ENCODE measurements at regions not wholly inside any gene's neighbourhood (a gene's known extent, or its start where the extent isn't known, plus 50 kb on each side); places are given as distances from the start of the nearest gene placed in this dataset.

- no peak for DNase-seq
Measured at GRCh38 chr3:40642812-40643211, 118.1 kb downstream of the ZNF621 start.

DNA sequence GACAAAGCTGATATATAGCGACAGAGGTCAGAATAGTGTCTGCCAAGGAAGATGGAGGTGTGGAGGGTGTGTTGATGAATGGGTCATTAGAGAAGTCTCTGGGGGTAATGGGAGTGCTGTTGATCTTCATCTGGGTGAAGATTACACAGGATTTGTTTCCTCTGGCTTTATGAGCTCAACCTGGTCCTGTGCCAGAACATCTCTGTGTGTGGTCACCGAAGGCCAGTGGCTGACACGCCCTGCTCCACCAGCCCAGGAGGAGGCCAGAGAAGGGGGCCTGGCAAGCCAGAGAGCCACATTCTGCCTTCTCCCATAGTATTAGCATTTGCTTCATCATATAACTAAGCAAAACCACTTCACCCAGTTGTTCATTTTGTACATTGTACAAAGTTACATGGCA is 121.1 kb downstream of the ZNF621 start:
- DNase-seq: no peak

DNA sequence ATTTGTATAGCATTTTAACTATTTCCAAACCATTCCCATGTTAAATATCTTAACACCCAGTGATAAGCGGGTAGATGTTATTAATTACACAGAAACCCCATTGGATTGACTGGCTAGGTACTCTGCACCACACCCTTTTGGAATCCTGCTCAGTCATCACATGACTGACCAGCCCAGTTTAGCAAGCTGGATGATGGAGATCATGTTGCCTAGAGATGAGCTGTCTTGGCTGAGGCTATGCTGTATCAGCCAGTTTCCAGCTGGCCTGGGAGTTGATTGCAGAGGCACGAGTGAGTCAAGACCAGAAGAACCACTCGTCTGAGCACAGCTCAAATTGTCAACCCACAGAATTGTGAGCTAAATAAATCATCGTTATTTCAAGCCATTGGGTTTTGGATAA is 124.6 kb downstream of the ZNF621 start:
- no peak for DNase-seq

DNA sequence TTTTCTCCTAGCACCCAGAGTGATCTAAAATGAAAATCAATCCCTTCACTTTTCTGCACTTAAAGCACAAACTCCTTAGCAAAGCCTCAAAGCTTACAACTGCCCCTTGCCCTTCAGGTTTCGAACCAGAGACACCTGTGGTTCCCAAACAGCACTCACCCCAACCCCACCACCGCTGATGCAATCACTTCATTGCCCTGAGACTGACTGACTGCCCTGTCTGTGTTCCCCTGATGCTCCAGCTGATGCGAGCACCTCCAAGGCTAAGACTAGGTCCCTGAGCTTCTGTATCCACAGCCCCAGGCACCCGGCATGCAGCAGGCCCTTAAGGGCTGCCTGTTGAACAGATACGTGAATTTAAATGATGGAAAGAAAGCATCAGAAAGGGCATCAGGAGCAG is 127.3 kb downstream of the ZNF621 start:
- DNase-seq: no peak

- no peak for DNase-seq
Measured at GRCh38 chr3:40653001-40653400, 128.2 kb downstream of the ZNF621 start.

DNA sequence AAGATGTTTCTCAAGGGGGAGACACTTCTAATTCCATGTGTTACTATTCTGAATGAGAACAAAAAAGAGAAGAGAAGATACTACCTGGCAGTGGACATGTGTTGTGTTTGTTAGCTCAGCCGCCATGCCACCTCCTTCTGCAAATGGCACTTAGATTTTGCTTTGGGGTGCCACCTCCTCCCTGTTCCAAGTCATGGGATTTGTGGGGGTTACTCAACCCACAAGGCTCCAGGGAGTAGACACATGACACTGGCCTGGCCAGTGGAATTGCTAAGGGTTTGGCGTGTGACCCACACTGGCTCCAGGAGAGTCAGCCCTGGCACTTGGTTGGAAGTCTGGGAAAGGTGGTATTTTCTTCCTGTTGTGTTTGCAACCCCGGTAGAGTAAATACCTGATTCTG is 129.1 kb downstream of the ZNF621 start:
- no peak for DNase-seq

GRCh38 chr3:40655551-40655950 is 130.8 kb downstream of the ZNF621 start:
- DNase-seq: no peak

- DNase-seq: no peak
Measured at GRCh38 chr3:40657623-40658022, 132.9 kb downstream of the ZNF621 start.

DNA sequence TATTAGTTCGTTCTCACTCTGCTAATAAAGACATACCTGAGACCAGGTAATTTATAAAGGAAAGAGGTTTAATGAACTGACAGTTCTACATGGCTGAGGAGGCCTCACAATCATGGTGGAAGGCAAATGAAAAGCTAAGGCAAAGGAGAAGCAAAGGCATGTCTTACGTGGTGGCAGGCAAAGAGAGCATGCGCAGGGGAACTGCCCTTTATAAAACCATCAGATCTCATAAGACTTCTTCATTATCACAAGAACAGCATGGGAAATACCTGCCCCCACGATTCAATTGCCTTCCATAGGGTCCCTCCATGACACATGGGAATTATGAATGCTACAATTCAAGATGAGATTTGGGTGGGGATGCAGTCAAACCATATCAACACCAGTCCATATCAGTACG is 133.5 kb downstream of the ZNF621 start:
- no peak for DNase-seq

GRCh38 chr3:40660554-40660953 is 135.8 kb downstream of the ZNF621 start:
- DNase-seq: no peak

- no peak for DNase-seq
Measured at GRCh38 chr3:40661284-40661683, 136.5 kb downstream of the ZNF621 start.

- no peak for DNase-seq
Measured at GRCh38 chr3:40663280-40663679, 138.5 kb downstream of the ZNF621 start.

- no peak for DNase-seq
Measured at GRCh38 chr3:40669176-40669575, 144.4 kb downstream of the ZNF621 start.

DNA sequence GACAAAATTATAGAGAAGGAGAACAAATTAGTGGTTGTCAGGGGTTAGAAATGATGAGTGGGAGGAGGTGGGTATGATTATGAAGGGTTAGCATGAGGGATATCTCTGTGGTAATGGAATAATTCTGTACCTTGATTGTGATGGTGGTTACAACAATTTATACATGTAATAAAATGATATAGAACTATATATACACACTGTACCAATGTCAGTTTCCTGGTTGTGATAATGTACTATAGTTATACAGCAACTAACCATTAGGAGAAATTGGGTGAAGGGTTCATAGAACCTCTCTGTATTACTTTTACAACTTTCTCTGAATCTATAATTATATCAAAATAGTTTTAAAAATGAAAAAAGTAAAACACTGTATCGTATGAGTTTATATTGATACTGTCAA is 148.1 kb downstream of the ZNF621 start:
- DNase-seq: no peak

DNA sequence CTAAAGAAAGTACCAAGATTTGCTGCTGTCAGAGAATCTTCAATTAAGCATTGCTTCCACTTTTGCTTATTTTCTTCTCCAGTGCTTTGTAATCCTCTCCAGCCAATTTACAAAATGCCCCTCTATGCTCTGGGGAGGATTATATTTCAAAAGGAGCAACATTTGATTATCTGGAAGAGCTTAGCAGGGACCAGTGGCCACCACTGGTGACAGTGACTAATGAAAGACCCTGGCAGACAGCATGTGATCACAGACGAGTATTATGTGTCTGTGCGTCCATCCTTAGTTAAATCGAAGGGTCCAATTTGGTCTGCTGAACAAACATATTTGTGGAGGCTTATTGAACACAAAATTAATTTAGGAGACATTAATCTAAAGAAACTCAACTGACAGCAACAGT is 152.6 kb downstream of the ZNF621 start:
- no peak for DNase-seq

GRCh38 chr3:40677749-40678148 is 153.0 kb downstream of the ZNF621 start:
- no peak for DNase-seq

DNA sequence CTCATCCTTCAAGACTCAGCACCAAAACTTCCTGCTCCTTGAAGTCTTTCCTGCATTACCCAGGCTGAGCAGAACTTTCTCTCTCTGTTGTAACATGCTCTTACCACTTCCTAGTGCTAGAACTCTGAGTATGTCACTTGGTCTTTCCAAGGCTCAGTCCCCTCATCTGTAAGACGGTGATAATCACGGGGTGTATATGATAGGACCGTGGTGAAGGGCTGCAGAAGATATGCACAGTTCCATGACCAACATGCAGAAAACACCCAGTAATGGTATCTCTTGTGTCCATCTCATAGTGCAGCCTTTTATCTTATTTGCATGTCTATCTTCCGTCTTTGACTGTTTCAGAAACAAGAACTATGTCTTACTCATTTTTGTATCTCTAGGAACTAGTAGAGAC is 154.5 kb downstream of the ZNF621 start:
- DNase-seq: no peak

DNA sequence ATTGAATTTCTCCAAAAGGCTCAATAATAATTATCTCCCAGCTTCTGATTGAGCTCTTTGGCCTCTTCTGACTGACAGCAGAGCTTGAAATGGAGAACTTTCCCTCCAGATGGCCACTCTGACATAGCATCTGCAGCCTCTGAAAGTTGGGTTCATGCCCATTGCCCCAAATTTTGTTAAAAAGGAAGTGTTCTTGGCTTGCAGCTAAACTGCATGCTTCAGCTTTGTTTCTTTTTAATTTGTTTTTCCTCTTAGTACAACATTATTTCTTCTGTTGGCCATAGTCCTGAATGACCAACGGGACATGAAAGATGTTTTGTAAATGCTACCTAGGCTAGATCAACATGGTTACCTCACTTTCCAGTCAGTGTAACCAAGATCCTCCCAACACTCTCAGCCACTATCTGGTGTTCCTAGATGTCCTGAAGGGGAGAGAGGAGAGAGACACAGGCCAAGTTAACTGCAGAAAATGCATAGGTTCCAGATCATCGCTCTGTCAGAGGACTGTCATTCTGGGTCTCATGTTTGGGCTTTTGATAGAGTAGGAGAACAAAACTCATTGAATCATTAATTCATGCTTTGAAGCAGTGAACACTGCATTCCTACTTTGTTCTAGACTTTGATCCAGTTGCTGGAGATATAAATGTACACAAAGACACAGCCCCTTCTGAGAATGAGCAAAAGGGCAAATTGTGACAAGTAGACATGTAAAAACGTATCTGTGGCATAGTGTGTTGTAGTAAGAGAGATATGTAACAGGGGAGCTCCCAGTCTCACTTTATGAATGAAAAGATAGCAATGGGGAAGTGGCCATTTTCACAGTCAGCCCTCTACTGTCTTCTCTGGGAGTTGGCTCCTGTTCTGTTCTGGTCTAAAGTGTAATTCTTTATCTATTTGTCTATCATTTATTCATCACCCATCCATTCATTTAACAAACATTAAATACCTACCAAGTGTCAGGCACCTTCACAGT is 156.2 kb downstream of the ZNF621 start:
- peak in 2 of 56 donors; percentile 5 to 7 for DNase-seq

GRCh38 chr3:40681658-40682055 is 156.9 kb downstream of the ZNF621 start:
- DNase-seq: no peak

- no peak for DNase-seq
Measured at GRCh38 chr3:40689837-40690236, 165.1 kb downstream of the ZNF621 start.

- DNase-seq: peak in 14 of 56 donors; percentile 2 to 45 (median 32)
Measured at GRCh38 chr3:40690749-40691451, 166.1 kb downstream of the ZNF621 start.

- DNase-seq: peak in 19 of 56 donors; percentile 3 to 47 (median 21)
Measured at GRCh38 chr3:40691452-40691861, 166.7 kb downstream of the ZNF621 start.

- no peak for DNase-seq
Measured at GRCh38 chr3:40695848-40696247, 171.1 kb downstream of the ZNF621 start.
